ENCODE measurements at regions not wholly inside any gene's neighbourhood (a gene's known extent, or its start where the extent isn't known, plus 50 kb on each side); places are given as distances from the start of the nearest gene placed in this dataset.

GRCh38 chr18:54094474-54094873 is 130.0 kb downstream of the MBD2 start:
- H3K9ac ChIP-seq (ENCODE audit: insufficient read depth in 1 of 2, low read depth in 2 of 2, low read length in 2 of 2) = no peak overlapping the region
- H3K4me2 ChIP-seq (ENCODE audit: insufficient read depth, low read length) = no peak overlapping the region
- no TSS peak for BruUV-seq (replicated peaks)
- H3K36me3 ChIP-seq (ENCODE audit: control insufficient read depth, insufficient read depth, low read length) = no peaks in the 10 kb centered on the region
- no peaks in the 10 kb centered on the region for H3K9me1 ChIP-seq (ENCODE audit: control insufficient read depth, insufficient read depth, low read length)
- no peaks in the 10 kb centered on the region for H3K4me1 ChIP-seq (replicated peaks in 1 of 2; ENCODE audit: control insufficient read depth in 2 of 2, insufficient read depth in 2 of 2, low read length in 2 of 2)
- DNase-seq (ENCODE audit: extremely low read depth in 1 of 4, low spot score in 3 of 4) (no peak), ATAC-seq (no peak), FAIRE-seq (no peak)
- H4K20me1 ChIP-seq (replicated peaks; ENCODE audit: control insufficient read depth, insufficient read depth, low read length) = no peaks in the 10 kb centered on the region
- intact Hi-C loops (cut with micrococcal nuclease) = no loop called here
- ChIA-PET POLR2A (no interaction called here), CTCF (ENCODE audit: low intra/inter-chr PET ratio) (no interaction called here)
- no peak overlapping the region for H3K27ac ChIP-seq (ENCODE audit: extremely low read depth, low read depth, low read length)
- H3K27me3 ChIP-seq (ENCODE audit: control insufficient read depth in 2 of 2, insufficient read depth in 2 of 2, low read length in 2 of 2) = no peaks in the 10 kb centered on the region
- no peaks in the 10 kb centered on the region for H3K9me3 ChIP-seq (replicated peaks; ENCODE audit: control insufficient read depth, insufficient read depth, low read depth, low read length)
- no peaks in the 10 kb centered on the region for H3K79me2 ChIP-seq (ENCODE audit: control insufficient read depth, insufficient read depth, low read length)
- 0% methylated on average over 3 of the region's 4 CpGs for WGBS (ENCODE audit: insufficient coverage, low coverage, missing lambda C conversion rate)
- in situ Hi-C loops (cut with MboI) = no loop called here
- H2AFZ ChIP-seq (ENCODE audit: low read depth, low read length) = no peak overlapping the region
- H3K4me3 ChIP-seq = no peak overlapping the region
- TF ChIP-seq ZBTB17 (CRISPR knock-in tag; IDR thresholded peaks at IDR 0.05) = no peak
- TF ChIP-seq BCL6 (CRISPR knock-in tag; IDR thresholded peaks at IDR 0.05) = no peak
- no peak for TF ChIP-seq HMG20B (CRISPR knock-in tag; IDR thresholded peaks at IDR 0.05)
- TF ChIP-seq RBM34 (IDR thresholded peaks at IDR 0.05; ENCODE audit: borderline replicate concordance, insufficient read depth, low read length) = no peak
- TF ChIP-seq ZNF77 (CRISPR knock-in tag; IDR thresholded peaks at IDR 0.05) = no peak
- no peak for TF ChIP-seq ZNF280B (CRISPR knock-in tag; IDR thresholded peaks at IDR 0.05)
- TF ChIP-seq SP1 (CRISPR knock-in tag; IDR thresholded peaks at IDR 0.05) = no peak
- TF ChIP-seq BCOR (IDR thresholded peaks at IDR 0.05) = no peak
- no peak for TF ChIP-seq CTCF (IDR thresholded peaks at IDR 0.05 in 2 of 3, conservative IDR thresholded peaks at IDR 0.05 in 1 of 3; ENCODE audit: insufficient read depth in 2 of 3, low read depth in 1 of 3, low read length in 3 of 3)
- TF ChIP-seq CBX5 (IDR thresholded peaks at IDR 0.05; ENCODE audit: borderline replicate concordance, low read depth) = no peak
- no peak for TF ChIP-seq MCM7 (IDR thresholded peaks at IDR 0.05)
- no peak for TF ChIP-seq BCLAF1 (IDR thresholded peaks at IDR 0.05; ENCODE audit: borderline replicate concordance in 1 of 2, control insufficient read depth in 1 of 2, low read depth in 2 of 2, low read length in 1 of 2)
- TF ChIP-seq ZNF449 (CRISPR knock-in tag; IDR thresholded peaks at IDR 0.05) = no peak

Data from K562 (cell line).